PC-3 (cell line): ENCODE measurements at regions not wholly inside any gene's neighbourhood (a gene's known extent, or its start where the extent isn't known, plus 50 kb on each side); places are given as distances from the start of the nearest gene placed in this dataset.

Source experiments
- ATAC-seq: fragments of 200-7000 bp; cut with Tn5 transposase; 2 replicates; pipeline ENCODE4 v1.9.1; 2020; ENCODE audit warnings: mild to moderate bottlenecking, moderate library complexity
- BruUV-seq: library from RNA; stranded (reverse); fragments of 400-500 nt; replicated peaks from 2 replicates; lab custom pipeline; 2021; lab: Mats Ljungman, UMichigan
- CTCF ChIA-PET: fragments of 300-600 bp; sonication (Branson Sonifier 250); formaldehyde crosslinking; loops from one replicate; lab custom pipeline; 2022; ENCODE audit warnings: antibody characterized with exemption; lab: Charles Lee
- POLR2A ChIA-PET: fragments of 300-600 bp; sonication (Branson Sonifier 250); formaldehyde crosslinking; loops from one replicate; lab custom pipeline; 2022; ENCODE audit warnings: antibody characterized with exemption; ENCODE audit not compliant: unreplicated experiment; lab: Charles Lee
- DNase-seq: peaks from one replicate; pipeline ENCODE4 v3.0.0-alpha.2; 2015
- H2AFZ ChIP-seq: fragments of 300-600 bp; sonication (generic); 2 replicates; pipeline ENCODE4 v1.6.0; 2016; ENCODE audit warnings: antibody characterized with exemption, low read length
- H3F3A ChIP-seq: fragments of 300-600 bp; sonication (generic); one replicate; pipeline ENCODE4 v1.6.0; 2017; ENCODE audit warnings: antibody characterized with exemption, low read length, control low read depth, mild to moderate bottlenecking; ENCODE audit not compliant: unreplicated experiment
- H3K27ac ChIP-seq: fragments of 300-600 bp; sonication (generic); 2 replicates; pipeline ENCODE4 v1.5.1; 2016; ENCODE audit warnings: mild to moderate bottlenecking, low read length
- H3K27me3 ChIP-seq: fragments of 300-600 bp; sonication (generic); 2 replicates; pipeline ENCODE4 v1.6.1; 2016; ENCODE audit warnings: low read length, mixed read lengths
- H3K36me3 ChIP-seq: fragments of 300-600 bp; sonication (generic); 2 replicates; pipeline ENCODE4 v1.6.1; 2016; ENCODE audit warnings: low read depth, mixed run types, low read length, mixed read lengths
- H3K4me1 ChIP-seq: fragments of 300-600 bp; sonication (generic); 2 replicates; pipeline ENCODE4 v1.5.1; 2016; ENCODE audit warnings: low read length; ENCODE audit not compliant: insufficient read depth
- H3K4me2 ChIP-seq: fragments of 300-600 bp; sonication (generic); 2 replicates; pipeline ENCODE4 v1.6.0; 2016; ENCODE audit warnings: low read length
- H3K4me3 ChIP-seq: fragments of 300-600 bp; sonication (generic); 2 replicates; pipeline ENCODE4 v1.5.1; 2016; ENCODE audit warnings: mild to moderate bottlenecking, low read length, mixed read lengths
- H3K79me2 ChIP-seq: fragments of 300-600 bp; sonication (generic); 2 replicates; pipeline ENCODE4 v1.6.1; 2017; ENCODE audit warnings: low read length, mixed read lengths
- H3K9ac ChIP-seq: fragments of 300-600 bp; sonication (generic); 2 replicates; pipeline ENCODE4 v1.6.0; 2016; ENCODE audit warnings: mild to moderate bottlenecking, low read length
- H3K9me2 ChIP-seq: fragments of 300-600 bp; sonication (generic); replicated peaks from 2 replicates; pipeline ENCODE4 v1.6.1; 2016; ENCODE audit warnings: mixed run types, low read length, mixed read lengths
- H3K9me3 ChIP-seq: fragments of 300-600 bp; sonication (generic); 2 replicates; pipeline ENCODE4 v1.6.1; 2016; ENCODE audit warnings: low read length, mixed read lengths
- H4K20me1 ChIP-seq: fragments of 300-600 bp; sonication (generic); 2 replicates; pipeline ENCODE4 v1.6.1; 2016; ENCODE audit warnings: low read length, mixed read lengths
- EZH2 ChIP-seq: fragments of 300-600 bp; sonication (generic); IDR thresholded peaks from one replicate; pipeline ENCODE4 v1.6.1; 2017; ENCODE audit warnings: antibody characterized with exemption, mild to moderate bottlenecking, low read length; ENCODE audit not compliant: unreplicated experiment
- EZH2phosphoT487 ChIP-seq: fragments of 300-600 bp; sonication (generic); IDR thresholded peaks from 2 replicates; pipeline ENCODE4 v1.6.1; 2018; ENCODE audit warnings: mild to moderate bottlenecking, antibody characterized with exemption, low read length, borderline replicate concordance
- intact Hi-C: fragments of 100-400 bp; cut with micrococcal nuclease; formaldehyde crosslinking; loops from 2 replicates; pipeline ENCODE4 v1.9.0; 2023
- TF ChIP-seq, protein P1 (sequence below): fragments of 300-600 bp; sonication (generic); conservative IDR thresholded peaks from 2 replicates; pipeline ENCODE4 v1.5.1; 2017; ENCODE audit warnings: antibody characterized with exemption, low read depth, mild to moderate bottlenecking, low read length

DNA sequence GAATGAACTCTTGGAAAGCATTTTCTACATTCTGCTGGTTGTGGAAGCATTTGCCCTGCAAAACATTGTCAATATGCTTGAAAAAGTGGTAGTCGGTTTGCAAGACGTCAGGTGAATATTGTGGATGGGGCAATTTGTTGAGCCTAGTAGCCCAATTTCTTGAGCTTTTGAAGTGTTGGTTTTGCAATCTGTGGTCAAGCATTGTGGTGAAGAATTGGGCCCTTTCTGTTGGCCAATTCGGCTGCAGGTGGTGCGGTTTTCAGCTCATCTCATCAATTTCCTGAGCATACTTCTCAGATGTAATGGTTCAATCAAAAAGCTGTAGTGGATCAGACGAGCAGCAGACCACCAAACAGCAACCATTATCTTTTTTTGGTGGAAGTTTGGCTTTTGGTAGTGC is 426.8 kb upstream of the CDH9 start:
- no peak overlapping the region for H3K4me3 ChIP-seq
- H3K36me3 ChIP-seq, result no peaks in the 10 kb centered on the region
- ChIA-PET POLR2A (no interaction called here), CTCF (no interaction called here)
- no peak overlapping the region for H3K4me2 ChIP-seq
- no peaks in the 10 kb centered on the region for H3K9me3 ChIP-seq
- ATAC-seq (no peak), DNase-seq (no peak)
- no peaks in the 10 kb centered on the region for H4K20me1 ChIP-seq
- no peak overlapping the region for H3K9ac ChIP-seq
- no peak for TF ChIP-seq EZH2phosphoT487
- no peaks in the 10 kb centered on the region for H3F3A ChIP-seq
- intact Hi-C loops, result no loop called here
- no peaks in the 10 kb centered on the region for H3K4me1 ChIP-seq
- no peak overlapping the region for H2AFZ ChIP-seq
- H3K27me3 ChIP-seq, result no peaks in the 10 kb centered on the region
- H3K9me2 ChIP-seq, result no peaks in the 10 kb centered on the region
- no TSS peak for BruUV-seq
- no peak overlapping the region for H3K27ac ChIP-seq
- no peaks in the 10 kb centered on the region for H3K79me2 ChIP-seq

GRCh38 chr5:27463446-27464149 is 425.2 kb upstream of the CDH9 start:
- CTCF ChIA-PET, result no interaction called here
- no TSS peak for BruUV-seq
- H3K79me2 ChIP-seq, result no peaks in the 10 kb centered on the region
- H3K36me3 ChIP-seq, result no peaks in the 10 kb centered on the region
- no peak overlapping the region for H3K9ac ChIP-seq
- no peaks in the 10 kb centered on the region for H3K4me1 ChIP-seq
- H3K27me3 ChIP-seq, result no peaks in the 10 kb centered on the region
- H3F3A ChIP-seq, result no peaks in the 10 kb centered on the region
- TF ChIP-seq EZH2, result no peak
- no peak for TF ChIP-seq EZH2phosphoT487
- TF ChIP-seq, protein P1, sequence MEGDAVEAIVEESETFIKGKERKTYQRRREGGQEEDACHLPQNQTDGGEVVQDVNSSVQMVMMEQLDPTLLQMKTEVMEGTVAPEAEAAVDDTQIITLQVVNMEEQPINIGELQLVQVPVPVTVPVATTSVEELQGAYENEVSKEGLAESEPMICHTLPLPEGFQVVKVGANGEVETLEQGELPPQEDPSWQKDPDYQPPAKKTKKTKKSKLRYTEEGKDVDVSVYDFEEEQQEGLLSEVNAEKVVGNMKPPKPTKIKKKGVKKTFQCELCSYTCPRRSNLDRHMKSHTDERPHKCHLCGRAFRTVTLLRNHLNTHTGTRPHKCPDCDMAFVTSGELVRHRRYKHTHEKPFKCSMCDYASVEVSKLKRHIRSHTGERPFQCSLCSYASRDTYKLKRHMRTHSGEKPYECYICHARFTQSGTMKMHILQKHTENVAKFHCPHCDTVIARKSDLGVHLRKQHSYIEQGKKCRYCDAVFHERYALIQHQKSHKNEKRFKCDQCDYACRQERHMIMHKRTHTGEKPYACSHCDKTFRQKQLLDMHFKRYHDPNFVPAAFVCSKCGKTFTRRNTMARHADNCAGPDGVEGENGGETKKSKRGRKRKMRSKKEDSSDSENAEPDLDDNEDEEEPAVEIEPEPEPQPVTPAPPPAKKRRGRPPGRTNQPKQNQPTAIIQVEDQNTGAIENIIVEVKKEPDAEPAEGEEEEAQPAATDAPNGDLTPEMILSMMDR, result no peak
- no peak overlapping the region for H3K4me2 ChIP-seq
- H4K20me1 ChIP-seq, result no peaks in the 10 kb centered on the region
- intact Hi-C loops, result no loop called here
- POLR2A ChIA-PET, result no interaction called here
- H3K27ac ChIP-seq, result no peak overlapping the region
- ATAC-seq (no peak), DNase-seq (no peak)
- H2AFZ ChIP-seq, result no peak overlapping the region
- no peaks in the 10 kb centered on the region for H3K9me2 ChIP-seq
- no peaks in the 10 kb centered on the region for H3K9me3 ChIP-seq
- H3K4me3 ChIP-seq, result no peak overlapping the region

DNA sequence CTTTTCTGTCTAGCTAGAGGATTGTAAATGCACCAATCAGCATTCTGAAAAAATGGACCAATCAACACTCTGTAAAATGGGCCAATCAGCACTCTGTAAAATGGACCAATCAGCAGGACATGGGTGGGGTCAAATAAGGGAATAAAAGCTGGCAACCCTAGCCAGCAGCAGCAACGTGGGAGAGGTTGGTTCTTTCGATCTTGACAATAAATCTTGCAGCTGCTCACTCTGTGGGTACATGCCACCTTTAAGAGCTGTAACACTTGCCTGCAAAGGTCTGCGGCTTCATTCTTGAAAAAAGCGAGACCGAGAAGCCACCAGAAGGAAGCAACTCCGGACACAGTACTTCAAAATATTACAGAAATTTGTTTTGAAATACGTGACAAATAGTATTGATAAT is 424.6 kb upstream of the CDH9 start:
- H3K27me3 ChIP-seq, result no peaks in the 10 kb centered on the region
- H3K9ac ChIP-seq, result no peak overlapping the region
- no peaks in the 10 kb centered on the region for H3K9me3 ChIP-seq
- no peak overlapping the region for H3K4me3 ChIP-seq
- no peak for ATAC-seq
- no peak overlapping the region for H2AFZ ChIP-seq
- intact Hi-C loops, result no loop called here
- POLR2A ChIA-PET, result no interaction called here
- H3K4me1 ChIP-seq, result no peaks in the 10 kb centered on the region
- H3K4me2 ChIP-seq, result no peak overlapping the region
- no peak for TF ChIP-seq EZH2phosphoT487
- TF ChIP-seq EZH2, result no peak
- TF ChIP-seq, protein P1, result no peak
- no peaks in the 10 kb centered on the region for H3F3A ChIP-seq
- H4K20me1 ChIP-seq, result no peaks in the 10 kb centered on the region
- H3K9me2 ChIP-seq, result no peaks in the 10 kb centered on the region
- DNase-seq, result no peak
- H3K27ac ChIP-seq, result no peak overlapping the region
- H3K79me2 ChIP-seq, result no peaks in the 10 kb centered on the region
- H3K36me3 ChIP-seq, result no peaks in the 10 kb centered on the region
- BruUV-seq, result no TSS peak
- CTCF ChIA-PET, result no interaction called here
